HG03196 (cell line): ENCODE measurements at regions not wholly inside any gene's neighbourhood (a gene's known extent, or its start where the extent isn't known, plus 50 kb on each side); places are given as distances from the start of the nearest gene placed in this dataset.
A peak's percentile ranks its signal among the peaks of the same experiment; 100 is the strongest.
"Not testable (repeated sequence)": the region's sequence is repeated elsewhere in the genome, so short reads cannot be mapped to it uniquely, and the experiment has no call there.

Experiments
- ATAC-seq: cut with Tn5 transposase; IDR thresholded peaks from one replicate; pipeline ENCODE4 v1.9.1; 2021; ENCODE audit not compliant: unreplicated experiment

DNA sequence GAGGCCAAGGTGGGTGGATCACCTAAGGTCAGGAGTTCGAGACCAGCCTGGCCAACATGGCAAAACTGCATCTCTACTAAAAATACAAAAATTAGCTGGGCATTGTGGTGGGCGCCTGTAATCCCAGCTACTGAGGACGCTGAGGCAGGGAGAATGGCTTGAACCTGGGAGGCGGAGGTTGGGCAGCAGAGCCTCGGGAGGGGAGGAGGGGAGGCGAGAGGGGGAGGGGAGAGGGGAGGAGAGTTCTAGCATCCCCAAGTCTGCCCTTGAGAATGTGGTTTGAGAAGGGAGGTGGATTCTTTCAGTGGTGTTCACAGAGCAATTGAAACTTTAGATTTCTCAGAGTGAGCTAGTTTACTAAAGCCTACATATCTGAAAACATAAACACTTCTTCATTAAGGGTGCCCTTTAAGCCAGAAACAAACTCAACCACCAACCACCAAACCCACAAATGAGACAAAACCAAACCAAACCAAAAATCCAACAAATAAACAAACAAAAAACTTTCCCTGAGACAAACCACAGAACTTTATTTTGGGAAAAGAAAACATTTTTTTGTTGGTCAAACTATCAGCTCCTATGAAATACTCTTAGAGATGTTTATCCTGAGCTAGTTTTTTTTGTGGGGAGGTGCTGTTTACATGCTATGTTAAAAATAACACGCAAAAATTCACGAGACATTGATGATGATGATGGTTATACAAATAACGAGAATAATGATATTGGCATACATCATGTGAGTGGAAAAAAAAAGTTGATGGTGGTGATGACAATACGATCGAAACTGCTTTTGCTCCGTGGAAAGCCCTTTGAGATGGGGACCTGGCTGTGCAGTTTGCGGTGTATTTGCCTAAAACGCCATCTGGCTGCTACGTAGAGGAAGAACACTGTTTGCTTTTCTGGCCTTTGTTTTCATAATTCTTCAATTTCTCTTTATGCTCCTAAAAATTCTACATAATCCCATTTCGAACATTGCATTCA, 98.2 kb upstream of the PRKX start:
- ATAC-seq: peak; percentile 24

DNA sequence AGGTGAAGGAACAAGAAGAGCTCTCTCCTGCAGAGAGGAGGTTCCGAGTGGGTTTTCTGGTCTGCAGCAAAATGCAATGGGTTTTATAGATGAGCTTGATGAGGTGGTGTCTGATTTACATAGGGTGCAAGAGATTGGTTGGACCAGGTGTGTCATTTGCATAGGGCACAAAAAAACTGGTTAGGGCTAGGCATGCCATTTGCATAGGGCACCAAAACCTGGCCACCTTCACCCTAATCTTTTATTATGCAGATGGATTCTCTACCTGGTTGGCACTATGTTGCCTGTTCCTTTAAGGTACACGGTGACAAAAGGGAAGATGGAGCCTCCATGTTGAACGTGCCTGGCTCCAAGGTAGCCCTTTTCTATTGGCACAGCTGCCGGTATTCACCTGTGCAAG, 94.5 kb upstream of the PRKX start:
- no peak for ATAC-seq

DNA sequence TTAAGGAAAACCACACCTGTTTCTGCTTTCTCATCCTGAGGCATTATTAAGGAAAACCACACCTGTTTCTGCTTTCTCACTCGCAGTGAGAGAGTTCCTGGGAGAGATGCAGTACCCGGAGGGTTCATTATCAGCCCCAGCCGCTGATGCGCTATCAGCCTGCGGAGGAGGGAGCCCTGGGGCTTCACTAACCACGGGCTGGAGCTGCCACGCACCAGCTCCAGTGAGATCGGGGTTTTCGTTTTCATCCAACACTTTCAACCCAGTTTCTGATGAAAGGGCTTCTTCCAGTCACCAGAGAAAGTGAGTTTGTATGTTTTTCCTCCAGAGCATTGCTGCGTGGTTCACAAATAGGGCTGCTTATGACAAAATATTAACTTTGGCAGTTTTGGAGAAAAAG, 93.2 kb upstream of the PRKX start:
- no peak for ATAC-seq

DNA sequence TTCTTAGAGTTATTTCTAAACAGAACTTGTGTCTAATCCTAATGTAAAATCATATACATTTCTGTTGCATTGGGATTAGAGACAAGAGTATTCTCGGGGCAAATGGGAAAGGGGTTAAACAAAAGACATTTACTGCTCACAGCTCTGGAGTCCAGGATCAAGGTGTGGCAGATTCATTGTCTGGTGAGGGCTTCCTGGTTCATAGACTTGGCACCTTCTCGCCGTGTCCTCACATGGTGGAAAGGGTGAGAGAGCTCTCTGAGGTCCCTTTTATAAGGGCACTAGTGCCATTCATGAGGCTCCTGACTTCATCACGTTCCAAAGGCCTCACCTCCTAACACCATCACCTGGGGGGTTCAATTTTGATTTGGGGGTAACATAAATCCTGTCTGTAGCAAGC, 90.3 kb upstream of the PRKX start:
- ATAC-seq: no peak

DNA sequence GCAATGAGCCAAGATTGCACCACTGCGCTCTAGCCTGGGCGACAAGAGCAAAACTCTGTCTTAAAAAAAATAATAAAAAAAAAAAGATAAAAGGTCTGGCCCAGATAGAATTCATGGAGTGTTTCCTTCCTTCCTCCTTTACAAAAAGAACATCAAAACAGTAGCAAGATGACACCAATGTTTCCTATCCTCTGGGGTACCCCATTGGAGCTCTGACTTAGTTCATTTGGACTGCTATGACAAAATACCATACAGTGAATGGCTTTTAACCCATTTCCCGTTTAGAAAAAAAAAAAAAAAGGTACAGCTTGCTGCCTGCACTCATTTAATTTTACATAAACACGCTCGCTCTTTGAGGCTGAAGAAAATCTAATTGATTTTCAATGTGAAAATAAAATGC, 89.9 kb upstream of the PRKX start:
- ATAC-seq: no peak

DNA sequence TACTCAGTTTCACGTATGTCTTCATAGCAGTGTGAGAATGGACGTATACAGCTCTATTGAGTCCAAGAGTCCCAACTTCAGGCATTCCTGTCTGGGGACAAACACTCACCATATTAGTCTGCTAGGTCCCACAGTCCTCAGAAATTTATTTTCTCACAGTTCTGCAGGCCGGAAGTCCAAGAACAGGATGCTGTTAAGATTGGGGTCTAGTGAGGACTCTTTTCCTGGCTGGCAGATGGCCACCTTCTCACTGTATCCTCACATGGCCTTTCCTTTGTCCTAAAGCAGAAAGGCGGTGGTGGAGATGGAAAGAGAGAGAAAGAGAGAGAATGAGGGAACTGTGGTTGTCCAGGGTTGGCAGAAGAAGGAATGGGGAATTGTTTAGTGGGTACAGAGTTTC, 82.0 kb upstream of the PRKX start:
- ATAC-seq: not testable (repeated sequence)

DNA sequence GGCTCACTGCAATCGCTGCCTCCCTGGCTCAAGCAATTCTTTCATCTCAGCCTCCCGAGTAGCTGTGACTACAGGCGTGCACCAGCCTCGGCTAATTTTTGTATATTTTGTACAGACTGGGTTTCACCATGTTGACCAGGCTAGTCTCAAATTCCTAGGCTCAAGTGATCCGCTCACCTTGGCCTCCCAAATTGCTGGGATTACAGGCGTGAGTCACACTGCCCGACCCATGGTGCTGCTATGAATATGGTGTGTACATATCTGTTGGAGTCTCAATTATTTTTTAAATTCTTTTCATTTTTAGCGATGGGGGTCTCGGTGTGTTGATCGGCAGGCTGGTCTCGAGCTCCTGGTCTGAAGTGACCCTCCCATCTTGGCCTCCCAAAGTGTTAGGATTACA, 78.0 kb upstream of the PRKX start:
- ATAC-seq: no peak

DNA sequence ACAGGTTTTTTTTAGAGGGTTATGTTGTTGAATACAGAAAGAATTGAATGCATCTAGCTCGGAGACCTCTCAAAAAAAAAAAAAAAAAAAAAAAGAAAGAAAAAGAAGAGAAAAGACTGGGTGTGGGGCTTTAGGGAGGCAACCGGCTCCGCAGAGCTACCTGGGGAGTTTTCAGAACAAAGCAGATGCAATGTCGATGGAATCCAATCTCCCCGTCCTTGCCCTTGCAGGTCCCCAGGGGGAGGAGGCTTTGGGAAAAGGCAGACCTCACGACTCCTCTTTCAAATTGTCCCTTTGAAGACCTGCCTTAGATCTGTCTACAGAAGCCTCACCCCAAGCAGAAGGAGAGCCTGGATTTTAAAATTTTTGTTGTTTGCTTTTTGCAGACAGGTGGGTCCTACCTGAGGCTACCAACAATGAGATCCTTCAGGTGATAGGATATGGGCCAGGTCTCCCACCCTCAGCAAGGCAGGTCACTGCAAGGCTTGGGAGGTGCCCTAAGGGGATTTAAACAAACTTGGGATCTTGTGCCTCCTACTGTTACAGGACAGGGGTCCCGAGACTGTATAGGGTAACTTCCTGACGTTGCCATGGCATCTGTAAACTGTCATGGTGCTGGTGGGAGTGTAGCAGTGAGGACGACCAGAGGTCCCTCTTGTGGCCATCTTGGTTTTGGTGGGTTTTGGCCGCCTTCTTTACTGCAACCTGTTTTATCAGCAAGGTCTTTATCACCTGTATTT, 75.2 kb upstream of the PRKX start:
- ATAC-seq: no peak

DNA sequence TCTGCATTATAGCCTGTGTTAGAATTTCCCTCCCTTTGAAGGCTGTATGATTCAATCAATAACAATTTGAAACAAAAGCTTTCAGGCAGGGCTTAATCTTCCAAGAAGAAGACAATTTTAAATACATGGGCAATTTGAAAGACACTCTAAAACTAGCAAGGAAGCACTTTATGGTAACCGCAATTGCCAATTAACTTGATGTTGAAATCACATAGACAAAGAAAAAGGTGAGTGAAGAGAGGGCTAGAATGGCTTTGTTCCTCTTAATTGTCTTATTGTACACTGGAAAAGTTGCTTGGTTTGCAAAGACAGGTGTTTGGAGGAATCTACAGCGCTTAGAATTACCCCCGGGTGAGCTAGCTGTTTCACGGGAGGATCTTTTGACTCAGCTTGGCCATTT, 74.4 kb upstream of the PRKX start:
- ATAC-seq: no peak

DNA sequence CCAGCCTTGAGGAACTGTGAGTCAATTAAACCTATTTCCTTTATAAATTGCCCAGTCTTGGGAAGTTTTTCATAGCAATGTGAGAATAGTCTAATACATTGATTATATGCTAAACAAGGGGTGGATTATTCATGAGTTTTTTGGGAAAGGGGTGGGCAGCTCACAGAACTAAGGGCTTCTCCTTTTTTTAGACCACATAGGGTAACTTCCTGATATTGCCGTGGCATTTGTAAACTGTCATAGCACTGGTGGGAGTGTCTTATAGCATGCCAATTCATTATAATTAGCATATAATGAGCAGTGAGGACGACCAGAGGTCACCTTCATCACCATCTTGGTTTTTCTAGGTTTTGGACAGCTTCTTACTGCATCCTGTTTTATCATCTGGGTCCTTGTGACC, 72.4 kb upstream of the PRKX start:
- ATAC-seq: not testable (repeated sequence)

DNA sequence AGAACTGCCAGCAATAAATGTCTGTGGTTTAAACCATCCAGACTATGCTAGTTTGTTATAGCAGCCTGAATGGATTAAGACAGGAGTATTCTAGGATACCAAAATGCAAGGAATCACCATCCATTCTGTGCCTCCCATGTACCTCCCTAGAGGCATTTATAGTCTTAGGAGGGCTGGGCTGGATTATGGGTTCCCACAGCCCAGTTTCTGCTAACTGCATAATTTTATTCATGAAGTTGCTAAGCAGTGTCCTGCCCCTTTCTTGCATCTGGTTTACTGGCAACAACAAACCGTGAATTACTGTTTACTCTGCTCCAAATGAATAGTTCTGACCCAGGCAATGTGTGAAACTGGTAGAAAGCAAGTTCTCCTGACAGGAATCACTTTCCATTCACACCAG, 67.1 kb upstream of the PRKX start:
- no peak for ATAC-seq

DNA sequence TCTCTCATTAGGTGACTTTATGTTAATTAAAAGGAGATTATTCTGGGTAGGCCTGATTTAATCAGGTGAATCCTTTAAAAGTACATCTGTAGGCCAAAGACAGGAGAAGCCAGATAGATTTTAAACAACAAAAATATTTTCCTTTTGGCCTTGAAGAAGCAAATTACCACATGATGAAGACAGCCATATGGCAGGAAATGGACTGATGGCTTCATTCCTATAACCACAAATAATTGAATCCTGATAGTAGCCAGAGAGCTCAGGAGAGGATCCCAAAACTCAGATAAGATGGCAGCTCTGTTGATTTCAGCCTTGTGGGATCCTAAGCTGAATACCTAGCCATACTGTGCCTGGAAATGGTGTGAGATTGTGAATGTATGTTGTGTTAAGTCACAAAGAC, 66.1 kb upstream of the PRKX start:
- ATAC-seq: no peak

DNA sequence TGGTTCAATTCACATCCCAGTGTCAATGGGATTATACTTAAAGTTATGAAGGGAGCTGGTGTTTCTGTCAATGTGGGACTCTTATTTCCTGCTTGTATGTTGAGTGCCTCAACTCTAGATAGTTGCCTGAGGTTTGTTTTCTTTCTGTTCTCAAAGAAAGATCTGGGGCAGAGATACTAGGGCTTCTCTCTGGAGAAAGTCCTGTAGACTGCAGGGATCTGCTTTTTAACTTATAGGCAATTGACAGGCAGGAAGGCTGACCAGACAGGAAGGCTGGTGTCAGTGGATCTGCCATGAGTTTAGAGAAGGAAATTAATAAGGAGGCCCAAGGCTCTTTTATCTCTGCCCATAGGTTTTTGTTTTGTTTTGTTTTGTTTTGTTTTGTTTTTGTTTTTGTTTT, 64.0 kb upstream of the PRKX start:
- no peak for ATAC-seq

DNA sequence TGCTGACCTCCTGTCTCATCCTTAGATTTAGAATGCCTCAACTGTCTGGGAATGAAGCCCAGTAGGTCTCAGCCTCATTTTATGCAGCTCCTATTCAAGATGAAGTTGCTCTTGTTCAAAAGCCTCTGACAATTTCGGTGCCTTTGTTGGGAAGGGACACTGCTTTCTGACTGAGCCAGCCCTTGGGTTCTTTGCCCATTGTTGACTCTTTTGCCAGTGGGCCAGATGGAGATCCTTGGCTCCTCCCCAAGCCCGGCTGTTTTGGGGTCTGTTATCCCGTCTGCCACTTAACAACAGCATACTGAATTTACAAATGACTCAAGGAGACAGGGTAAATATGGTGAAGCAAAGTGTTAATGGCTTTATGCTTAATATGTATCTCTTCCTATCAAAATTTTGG, 58.3 kb upstream of the PRKX start:
- no peak for ATAC-seq

DNA sequence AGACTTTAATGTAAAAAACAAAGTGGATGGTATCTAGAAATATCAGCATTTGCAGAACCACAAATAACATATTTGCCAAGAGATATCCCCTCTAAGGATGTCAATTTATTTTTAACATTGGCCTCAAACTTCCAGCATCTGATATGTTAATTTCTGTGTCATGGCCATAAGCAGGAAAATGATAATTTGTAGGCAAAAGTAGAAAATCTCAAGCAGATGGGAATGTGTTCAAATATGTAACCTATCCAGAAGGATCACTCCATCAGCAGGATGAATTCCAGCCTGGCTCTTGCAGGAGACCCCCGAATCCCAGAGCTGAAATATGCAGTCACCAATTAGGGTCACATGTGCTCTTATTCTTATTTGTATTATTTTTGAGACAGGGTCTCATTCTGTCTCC, 55.4 kb upstream of the PRKX start:
- no peak for ATAC-seq
